SK-N-SH (cell line): ENCODE measurements at regions not wholly inside any gene's neighbourhood (a gene's known extent, or its start where the extent isn't known, plus 50 kb on each side); places are given as distances from the start of the nearest gene placed in this dataset.

ENCODE experiments used
- CTCF ChIA-PET: fragments of 300-600, 350-600 bp; formaldehyde crosslinking; extraction: SDS; loops from one replicate; lab custom pipeline; 2021; lab: Yijun Ruan, JAX
- POLR2A ChIA-PET: fragments of 350-600 bp; sonication (Branson Sonifier 250); formaldehyde crosslinking; extraction: SDS; loops from one replicate; lab custom pipeline; 2020; ENCODE audit warnings: antibody characterized with exemption, inconsistent platforms; lab: Yijun Ruan, JAX
- DNase-seq: peaks from one replicate; pipeline ENCODE4 v3.0.0; 2012
- H2AFZ ChIP-seq: fragments of 200-600 bp; sonication (generic); 2 replicates; pipeline ENCODE4 v1.8.1; 2016; ENCODE audit warnings: antibody characterized with exemption, mild to moderate bottlenecking, low read depth
- H3F3A ChIP-seq: fragments of 200-600 bp; sonication (generic); replicated peaks from 2 replicates; pipeline ENCODE3; 2016; ENCODE audit warnings: antibody characterized with exemption, mild to moderate bottlenecking; ENCODE audit not compliant: insufficient read depth
- H3K27ac ChIP-seq, 2 experiments: fragments of 200-500 bp in 1 of 2; fragments of 200-600 bp in 1 of 2; sonication (Bioruptor generic) in 1 of 2; sonication (generic), shearing (Covaris generic) in 1 of 2; 2 replicates each; pipeline versions ENCODE4 v1.5.1 to v1.6.1; 2014 to 2016; ENCODE audit warnings: low read depth in 2 of 2, inconsistent platforms in 1 of 2, low read length in 1 of 2, mild to moderate bottlenecking in 1 of 2, mixed read lengths in 1 of 2
- H3K27me3 ChIP-seq: fragments of 200-600 bp; sonication (generic), shearing (Covaris generic); 2 replicates; pipeline ENCODE4 v1.6.1; 2016; ENCODE audit warnings: mixed run types; ENCODE audit not compliant: insufficient read depth
- H3K36me3 ChIP-seq, 2 experiments: fragments of 200-500 bp in 1 of 2; fragments of 200-600 bp in 1 of 2; sonication (Bioruptor generic) in 1 of 2; sonication (generic) in 1 of 2; replicated peaks in 1 of 2; 2 replicates each; pipeline versions ENCODE3 to v1.5.1; 2014 to 2016; ENCODE audit warnings: low read length in 1 of 2, mild to moderate bottlenecking in 1 of 2; ENCODE audit not compliant: insufficient read depth in 2 of 2, control insufficient read depth in 1 of 2
- H3K4me1 ChIP-seq, 2 experiments: fragments of 200-500 bp in 1 of 2; fragments of 200-600 bp in 1 of 2; sonication (Bioruptor generic) in 1 of 2; sonication (generic), shearing (Covaris generic) in 1 of 2; 2 replicates each; pipeline versions ENCODE4 v1.5.1 to v1.6.1; 2014 to 2016; ENCODE audit warnings: low read depth in 1 of 2, low read length in 1 of 2, mixed run types in 1 of 2; ENCODE audit not compliant: insufficient read depth in 2 of 2, control insufficient read depth in 1 of 2
- H3K4me2 ChIP-seq: fragments of 200-600 bp; sonication (generic), shearing (Covaris generic); 2 replicates; pipeline ENCODE4 v1.6.1; 2017; ENCODE audit warnings: mixed run types
- H3K4me3 ChIP-seq, 2 experiments: fragments of 200-500 bp in 1 of 2; fragments of 200-600 bp in 1 of 2; sonication (Bioruptor generic) in 1 of 2; sonication (generic), shearing (Covaris generic) in 1 of 2; 2 replicates each; pipeline versions ENCODE4 v1.5.1 to v1.8.1; 2014 to 2016; ENCODE audit warnings: low read depth in 2 of 2, inconsistent platforms in 1 of 2, low read length in 1 of 2, mild to moderate bottlenecking in 1 of 2, mixed read lengths in 1 of 2, moderate library complexity in 1 of 2
- H3K79me2 ChIP-seq: fragments of 200-600 bp; sonication (generic); 2 replicates; pipeline ENCODE4 v1.8.1; 2017; ENCODE audit warnings: mild to moderate bottlenecking; ENCODE audit not compliant: insufficient read depth
- H3K9ac ChIP-seq: fragments of 200-600 bp; sonication (generic); 2 replicates; pipeline ENCODE4 v1.6.1; 2017; ENCODE audit warnings: mixed run types
- H3K9me2 ChIP-seq: fragments of 200-600 bp; sonication (generic); 2 replicates; pipeline ENCODE4 v1.6.1; 2017; ENCODE audit warnings: mixed run types
- H3K9me3 ChIP-seq: fragments of 200-600 bp; sonication (generic); 2 replicates; pipeline ENCODE4 v1.6.1; 2017; ENCODE audit warnings: mixed run types, mild to moderate bottlenecking, moderate library complexity
- H4K20me1 ChIP-seq: fragments of 200-600 bp; sonication (generic); 2 replicates; pipeline ENCODE4 v1.6.1; 2017; ENCODE audit warnings: mild to moderate bottlenecking, mixed run types; ENCODE audit not compliant: insufficient read depth
- CHD2 ChIP-seq: fragments of 150-350 bp; IDR thresholded peaks from 2 replicates; pipeline ENCODE4 v1.6.1; 2018; ENCODE audit warnings: low read length; ENCODE audit not compliant: partially characterized antibody
- ELF1 ChIP-seq: IDR thresholded peaks from 2 replicates; pipeline ENCODE4 v1.4.0; 2012
- EP300 ChIP-seq, 2 experiments: IDR thresholded peaks; 2 replicates each; pipeline versions ENCODE4 v1.4.0 to v1.6.1; 2012; ENCODE audit warnings: borderline replicate concordance in 1 of 2, low read depth in 1 of 2, low read length in 1 of 2
- EZH2phosphoT487 ChIP-seq: fragments of 200-600 bp; sonication (generic); IDR thresholded peaks from 2 replicates; pipeline ENCODE4 v1.6.1; 2017; ENCODE audit warnings: low read depth, mixed run types, mild to moderate bottlenecking, antibody characterized with exemption, moderate library complexity, borderline replicate concordance
- FOSL2 ChIP-seq: IDR thresholded peaks from 2 replicates; pipeline ENCODE4 v1.4.0; 2012; ENCODE audit warnings: low read depth, mild to moderate bottlenecking, moderate library complexity, borderline replicate concordance
- FOXJ3 ChIP-seq: sonication (generic); formaldehyde crosslinking; IDR thresholded peaks from 2 replicates; pipeline ENCODE4 v1.5.1; 2020; ENCODE audit warnings: mild to moderate bottlenecking, missing genetic modification reagents
- FOXM1 ChIP-seq: IDR thresholded peaks from 2 replicates; pipeline ENCODE4 v1.4.0; 2012; ENCODE audit warnings: low read depth, mild to moderate bottlenecking
- GATA2 ChIP-seq: sonication (generic); formaldehyde crosslinking; IDR thresholded peaks from 2 replicates; pipeline ENCODE4 v1.5.0; 2020; ENCODE audit warnings: mild to moderate bottlenecking, missing genetic modification reagents
- JUND ChIP-seq: IDR thresholded peaks from 2 replicates; pipeline ENCODE4 v1.4.0; 2012
- MEF2A ChIP-seq: IDR thresholded peaks from 2 replicates; pipeline ENCODE4 v1.4.0; 2012; ENCODE audit warnings: low read depth, borderline replicate concordance
- MXI1 ChIP-seq: IDR thresholded peaks from 2 replicates; pipeline ENCODE4 v1.6.1; 2012; ENCODE audit warnings: mild to moderate bottlenecking, low read depth, low read length, improper control_type of control experiment
- NRF1 ChIP-seq: IDR thresholded peaks from 2 replicates; pipeline ENCODE4 v1.6.1; 2012; ENCODE audit warnings: low read depth, mild to moderate bottlenecking, low read length
- POLR2AphosphoS5 ChIP-seq: IDR thresholded peaks from 2 replicates; pipeline ENCODE4 v1.6.1; 2012; ENCODE audit warnings: low read depth, low read length
- RAD21 ChIP-seq: IDR thresholded peaks from 2 replicates; pipeline ENCODE4 v1.6.1; 2012; ENCODE audit warnings: mild to moderate bottlenecking, low read length
- RFX5 ChIP-seq: IDR thresholded peaks from 2 replicates; pipeline ENCODE4 v1.6.1; 2012; ENCODE audit warnings: mild to moderate bottlenecking, improper control_type of control experiment, low read length
- RXRA ChIP-seq: IDR thresholded peaks from 2 replicates; pipeline ENCODE4 v1.4.0; 2012; ENCODE audit warnings: low read depth, mild to moderate bottlenecking, borderline replicate concordance
- SIN3A ChIP-seq: IDR thresholded peaks from 2 replicates; pipeline ENCODE4 v1.6.1; 2012; ENCODE audit warnings: low read depth, mild to moderate bottlenecking, low read length, moderate library complexity, borderline replicate concordance
- SMC3 ChIP-seq: IDR thresholded peaks from 2 replicates; pipeline ENCODE4 v1.6.1; 2012; ENCODE audit warnings: low read depth, low read length, improper control_type of control experiment
- TCF12 ChIP-seq: IDR thresholded peaks from 2 replicates; pipeline ENCODE4 v1.4.0; 2012
- TEAD4 ChIP-seq: IDR thresholded peaks from 2 replicates; pipeline ENCODE4 v1.4.0; 2012; ENCODE audit warnings: mild to moderate bottlenecking, borderline replicate concordance; ENCODE audit not compliant: insufficient read depth
- YY1 ChIP-seq: IDR thresholded peaks from 2 replicates; pipeline ENCODE4 v1.4.0; 2012; ENCODE audit warnings: low read depth, mild to moderate bottlenecking
- WGBS: methylation state at CpG from one replicate; pipeline ENCODE4 v1.1.6; 2017; ENCODE audit warnings: low lambda C conversion rate; 5-methylcytosine and 5-hydroxymethylcytosine counted together
- TF ChIP-seq, protein P1 (sequence below): IDR thresholded peaks from 2 replicates; pipeline ENCODE4 v1.4.0; 2012; ENCODE audit warnings: low read depth
- TF ChIP-seq, protein P2 (sequence below): IDR thresholded peaks from 2 replicates; pipeline ENCODE4 v1.4.0; 2012; ENCODE audit warnings: low read depth, borderline replicate concordance
- TF ChIP-seq, protein P3 (sequence below): IDR thresholded peaks from 2 replicates; pipeline ENCODE4 v1.6.1; 2012; ENCODE audit warnings: mild to moderate bottlenecking, low read depth, low read length, moderate library complexity
- TF ChIP-seq, protein P4 (sequence below): fragments of 150-350 bp; IDR thresholded peaks from 2 replicates; pipeline ENCODE4 v1.6.1; 2017; ENCODE audit warnings: antibody characterized with exemption, low read length, low read depth, borderline replicate concordance

DNA sequence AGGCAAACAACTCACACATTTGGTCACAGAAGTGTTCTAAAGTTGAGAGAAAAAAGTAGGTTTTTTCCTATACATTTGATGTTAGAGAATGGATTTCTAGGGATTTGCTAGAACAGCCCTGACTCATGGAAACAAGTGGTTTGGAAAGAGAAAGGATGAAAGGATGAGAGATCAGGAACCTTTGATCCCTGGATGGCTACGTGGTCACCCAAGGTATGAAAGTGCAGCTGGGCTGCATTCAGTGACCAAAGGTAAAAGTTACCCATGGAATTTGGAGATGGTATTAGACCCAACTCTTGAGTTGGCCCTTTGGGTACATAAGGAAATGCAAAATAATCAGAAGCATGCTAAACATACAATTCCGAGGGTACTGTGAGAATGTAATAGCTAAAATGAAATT is 61.3 kb upstream of the SPIN1 start:
- no peaks in the 10 kb centered on the region for H3K27me3 ChIP-seq
- no peak overlapping the region for H2AFZ ChIP-seq
- TF ChIP-seq NRF1: no peak
- no peak for TF ChIP-seq MXI1
- TF ChIP-seq YY1: no peak
- no peak for TF ChIP-seq TCF12
- TF ChIP-seq MEF2A: no peak
- TF ChIP-seq ELF1: no peak
- no peak for TF ChIP-seq CHD2
- TF ChIP-seq EZH2phosphoT487: no peak
- TF ChIP-seq, protein P1, sequence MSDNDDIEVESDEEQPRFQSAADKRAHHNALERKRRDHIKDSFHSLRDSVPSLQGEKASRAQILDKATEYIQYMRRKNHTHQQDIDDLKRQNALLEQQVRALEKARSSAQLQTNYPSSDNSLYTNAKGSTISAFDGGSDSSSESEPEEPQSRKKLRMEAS: no peak
- no peak for TF ChIP-seq SMC3
- TF ChIP-seq, protein P2, sequence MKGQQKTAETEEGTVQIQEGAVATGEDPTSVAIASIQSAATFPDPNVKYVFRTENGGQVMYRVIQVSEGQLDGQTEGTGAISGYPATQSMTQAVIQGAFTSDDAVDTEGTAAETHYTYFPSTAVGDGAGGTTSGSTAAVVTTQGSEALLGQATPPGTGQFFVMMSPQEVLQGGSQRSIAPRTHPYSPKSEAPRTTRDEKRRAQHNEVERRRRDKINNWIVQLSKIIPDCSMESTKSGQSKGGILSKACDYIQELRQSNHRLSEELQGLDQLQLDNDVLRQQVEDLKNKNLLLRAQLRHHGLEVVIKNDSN: no peak
- TF ChIP-seq, protein P3, sequence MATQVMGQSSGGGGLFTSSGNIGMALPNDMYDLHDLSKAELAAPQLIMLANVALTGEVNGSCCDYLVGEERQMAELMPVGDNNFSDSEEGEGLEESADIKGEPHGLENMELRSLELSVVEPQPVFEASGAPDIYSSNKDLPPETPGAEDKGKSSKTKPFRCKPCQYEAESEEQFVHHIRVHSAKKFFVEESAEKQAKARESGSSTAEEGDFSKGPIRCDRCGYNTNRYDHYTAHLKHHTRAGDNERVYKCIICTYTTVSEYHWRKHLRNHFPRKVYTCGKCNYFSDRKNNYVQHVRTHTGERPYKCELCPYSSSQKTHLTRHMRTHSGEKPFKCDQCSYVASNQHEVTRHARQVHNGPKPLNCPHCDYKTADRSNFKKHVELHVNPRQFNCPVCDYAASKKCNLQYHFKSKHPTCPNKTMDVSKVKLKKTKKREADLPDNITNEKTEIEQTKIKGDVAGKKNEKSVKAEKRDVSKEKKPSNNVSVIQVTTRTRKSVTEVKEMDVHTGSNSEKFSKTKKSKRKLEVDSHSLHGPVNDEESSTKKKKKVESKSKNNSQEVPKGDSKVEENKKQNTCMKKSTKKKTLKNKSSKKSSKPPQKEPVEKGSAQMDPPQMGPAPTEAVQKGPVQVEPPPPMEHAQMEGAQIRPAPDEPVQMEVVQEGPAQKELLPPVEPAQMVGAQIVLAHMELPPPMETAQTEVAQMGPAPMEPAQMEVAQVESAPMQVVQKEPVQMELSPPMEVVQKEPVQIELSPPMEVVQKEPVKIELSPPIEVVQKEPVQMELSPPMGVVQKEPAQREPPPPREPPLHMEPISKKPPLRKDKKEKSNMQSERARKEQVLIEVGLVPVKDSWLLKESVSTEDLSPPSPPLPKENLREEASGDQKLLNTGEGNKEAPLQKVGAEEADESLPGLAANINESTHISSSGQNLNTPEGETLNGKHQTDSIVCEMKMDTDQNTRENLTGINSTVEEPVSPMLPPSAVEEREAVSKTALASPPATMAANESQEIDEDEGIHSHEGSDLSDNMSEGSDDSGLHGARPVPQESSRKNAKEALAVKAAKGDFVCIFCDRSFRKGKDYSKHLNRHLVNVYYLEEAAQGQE: no peak
- TF ChIP-seq RAD21: no peak
- no peaks in the 10 kb centered on the region for H3F3A ChIP-seq
- POLR2A ChIA-PET: no interaction called here
- CTCF ChIA-PET: no interaction called here
- DNase-seq: no peak
- no peak overlapping the region for H3K4me2 ChIP-seq
- WGBS: 35% methylated on average over 2 of the region's 2 CpGs
- H3K9me2 ChIP-seq: no peaks in the 10 kb centered on the region
- no peaks in the 10 kb centered on the region for H4K20me1 ChIP-seq
- H3K79me2 ChIP-seq: no peaks in the 10 kb centered on the region
- H3K4me1 ChIP-seq: no peaks in the 10 kb centered on the region
- no peak overlapping the region for H3K27ac ChIP-seq
- H3K4me3 ChIP-seq: no peak overlapping the region
- no peaks in the 10 kb centered on the region for H3K36me3 ChIP-seq
- H3K9me3 ChIP-seq: no peaks in the 10 kb centered on the region
- H3K9ac ChIP-seq: no peak overlapping the region

DNA sequence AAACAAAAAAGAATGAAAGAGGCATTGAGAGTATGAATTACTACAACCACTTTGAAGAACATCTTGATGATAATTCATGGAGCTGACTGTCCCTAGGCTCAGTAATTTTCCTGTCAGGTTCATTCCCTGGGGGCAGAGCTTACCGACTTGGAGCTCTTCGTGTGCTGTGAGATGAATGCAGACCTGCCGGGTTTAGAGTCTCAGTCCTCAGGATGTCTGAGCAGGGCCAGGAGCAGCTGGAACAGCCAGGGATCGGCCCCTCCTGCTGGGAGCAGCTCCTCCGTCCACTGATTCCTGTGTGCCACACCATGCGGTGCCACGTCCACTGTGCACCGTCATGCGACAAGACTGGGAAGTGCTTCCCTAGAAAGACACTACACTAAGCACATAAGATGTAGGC is 62.2 kb upstream of the SPIN1 start:
- 73% methylated on average over 7 of the region's 9 CpGs for WGBS
- no peaks in the 10 kb centered on the region for H3K4me1 ChIP-seq

More for the DNA sequence above, 62.2 kb upstream of the SPIN1 start:
- H3K4me3 ChIP-seq: no peak overlapping the region
- POLR2A ChIA-PET: no interaction called here
- no peaks in the 10 kb centered on the region for H3K9me3 ChIP-seq
- H3K27ac ChIP-seq: no peak overlapping the region
- CTCF ChIA-PET: interaction anchor here (1.1 kb wide), 1 partner anchor 23 kb away, joined by 3 read pairs; no protein-coding TSS in a partner anchor
- H3K36me3 ChIP-seq: no peaks in the 10 kb centered on the region
- H3K27me3 ChIP-seq: no peaks in the 10 kb centered on the region
- no peak overlapping the region for H3K9ac ChIP-seq
- no peak overlapping the region for H3K4me2 ChIP-seq
- no peaks in the 10 kb centered on the region for H4K20me1 ChIP-seq
- H2AFZ ChIP-seq: no peak overlapping the region
- TF ChIP-seq GATA2 (no peak), YY1 (no peak), JUND (no peak), RFX5 (no peak), RXRA (no peak), NRF1 (no peak), FOXM1 (no peak), MEF2A (no peak), MXI1 (no peak), FOSL2 (no peak), EP300 (IDR thresholded peaks at IDR 0.05; ENCODE audit: borderline replicate concordance in 1 of 2, low read depth in 1 of 2, low read length in 1 of 2) (no peak), SIN3A (no peak), EZH2phosphoT487 (no peak), TEAD4 (no peak), POLR2AphosphoS5 (no peak), FOXJ3 (CRISPR knock-in tag) (no peak)
- TF ChIP-seq, protein P4, sequence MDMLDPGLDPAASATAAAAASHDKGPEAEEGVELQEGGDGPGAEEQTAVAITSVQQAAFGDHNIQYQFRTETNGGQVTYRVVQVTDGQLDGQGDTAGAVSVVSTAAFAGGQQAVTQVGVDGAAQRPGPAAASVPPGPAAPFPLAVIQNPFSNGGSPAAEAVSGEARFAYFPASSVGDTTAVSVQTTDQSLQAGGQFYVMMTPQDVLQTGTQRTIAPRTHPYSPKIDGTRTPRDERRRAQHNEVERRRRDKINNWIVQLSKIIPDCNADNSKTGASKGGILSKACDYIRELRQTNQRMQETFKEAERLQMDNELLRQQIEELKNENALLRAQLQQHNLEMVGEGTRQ: no peak
- TF ChIP-seq, protein P2: no peak
- no peaks in the 10 kb centered on the region for H3F3A ChIP-seq
- no peak for DNase-seq
- H3K9me2 ChIP-seq: no peaks in the 10 kb centered on the region
- H3K79me2 ChIP-seq: no peaks in the 10 kb centered on the region
